22Rv1 (cell line): ENCODE measurements at regions not wholly inside any gene's neighbourhood (a gene's known extent, or its start where the extent isn't known, plus 50 kb on each side); places are given as distances from the start of the nearest gene placed in this dataset.

Source experiments
- CTCF ChIP-seq: fragments of 450-650 bp; IDR thresholded peaks from 2 replicates; pipeline ENCODE4 v1.5.1; 2017; ENCODE audit warnings: mild to moderate bottlenecking
- ZFX ChIP-seq: fragments of 450-650 bp; IDR thresholded peaks from 2 replicates; pipeline ENCODE4 v1.6.1; 2017; ENCODE audit warnings: antibody characterized with exemption, borderline replicate concordance

GRCh38 chr6:40848038-40848437, 191.0 kb downstream of the UNC5CL start:
- TF ChIP-seq CTCF (no peak), ZFX (no peak)
